GM19043 (cell line): ENCODE measurements at regions not wholly inside any gene's neighbourhood (a gene's known extent, or its start where the extent isn't known, plus 50 kb on each side); places are given as distances from the start of the nearest gene placed in this dataset.

Source experiments
- ATAC-seq: cut with Tn5 transposase; IDR thresholded peaks from one replicate; pipeline ENCODE4 v1.9.1; 2021; ENCODE audit warnings: low read depth; ENCODE audit not compliant: unreplicated experiment

- ATAC-seq: no peak
These were observed 52.8 kb downstream of the SOX2 start for GRCh38 chr3:181764544-181764943.

- ATAC-seq: no peak
These were observed 58.6 kb downstream of the SOX2 start for GRCh38 chr3:181770296-181770695.

- no peak for ATAC-seq
These were observed 59.4 kb downstream of the SOX2 start for GRCh38 chr3:181771120-181771519.

GRCh38 chr3:181772166-181772565 lies 60.4 kb downstream of the SOX2 start:
- no peak for ATAC-seq

GRCh38 chr3:181773921-181774320 lies 62.2 kb downstream of the SOX2 start:
- no peak for ATAC-seq

GRCh38 chr3:181782306-181782954 lies 70.7 kb downstream of the SOX2 start:
- no peak for ATAC-seq

- no peak for ATAC-seq
These were observed 78.8 kb downstream of the SOX2 start for GRCh38 chr3:181790561-181790960.

GRCh38 chr3:181791056-181791955 lies 79.6 kb downstream of the SOX2 start:
- ATAC-seq: no peak

GRCh38 chr3:181793006-181793405 lies 81.3 kb downstream of the SOX2 start:
- ATAC-seq: no peak

- no peak for ATAC-seq
These were observed 82.5 kb downstream of the SOX2 start for GRCh38 chr3:181794011-181794790.

- ATAC-seq: no peak
These were observed 84.9 kb downstream of the SOX2 start for GRCh38 chr3:181796641-181797040.

GRCh38 chr3:181797431-181797830 lies 85.7 kb downstream of the SOX2 start:
- ATAC-seq: no peak

- ATAC-seq: no peak
These were observed 94.0 kb downstream of the SOX2 start for GRCh38 chr3:181805703-181806102.

GRCh38 chr3:181808053-181808452 lies 96.3 kb downstream of the SOX2 start:
- no peak for ATAC-seq

GRCh38 chr3:181823716-181824115 lies 112.0 kb downstream of the SOX2 start:
- no peak for ATAC-seq

- no peak for ATAC-seq
These were observed 113.2 kb downstream of the SOX2 start for GRCh38 chr3:181824961-181825360.

GRCh38 chr3:181839039-181839915 lies 127.6 kb downstream of the SOX2 start:
- no peak for ATAC-seq

GRCh38 chr3:181839916-181840297 lies 128.2 kb downstream of the SOX2 start:
- no peak for ATAC-seq

- no peak for ATAC-seq
These were observed 132.5 kb downstream of the SOX2 start for GRCh38 chr3:181844211-181844610.

- ATAC-seq: no peak
These were observed 135.6 kb downstream of the SOX2 start for GRCh38 chr3:181847276-181847675.
